Adrenal gland (tissue), 9 donors: ENCODE measurements at regions not wholly inside any gene's neighbourhood (a gene's known extent, or its start where the extent isn't known, plus 50 kb on each side); places are given as distances from the start of the nearest gene placed in this dataset.

Source experiments
- DNase-seq, 7 donors: peaks; one replicate each; pipeline ENCODE4 v3.0.0-alpha.2; 2019 to 2020
- H3K27ac ChIP-seq, 5 donors: fragments of 200-600 bp; sonication (generic) in 4 of 5; 1 replicate in 3 of 5; 2 replicates in 2 of 5; pipeline versions ENCODE4 v1.5.1 to v1.8.0; 2016 to 2020; ENCODE audit warnings: mild to moderate bottlenecking in 1 of 5
- H3K27me3 ChIP-seq: fragments of 200-600 bp; 2 replicates; pipeline ENCODE4 v1.8.0; 2021
- H3K36me3 ChIP-seq, 2 donors: fragments of 200-600 bp; replicated peaks in 1 of 2; 1 replicate in 1 of 2; 2 replicates in 1 of 2; pipeline versions ENCODE4 v1.5.1 to v1.8.0; 2018 to 2022
- H3K4me1 ChIP-seq, 2 donors: fragments of 200-600 bp; replicated peaks in 1 of 2; 1 replicate in 1 of 2; 2 replicates in 1 of 2; pipeline versions ENCODE4 v1.5.1 to v1.8.0; 2018 to 2021
- H3K4me3 ChIP-seq, 4 donors: fragments of 200-600 bp; sonication (generic) in 3 of 4; one replicate each; pipeline ENCODE4 v1.5.1; 2016 to 2018
- H3K9me3 ChIP-seq, 3 donors: fragments of 200-600 bp; sonication (generic) in 1 of 3; replicated peaks in 1 of 3; 1 replicate in 2 of 3; 2 replicates in 1 of 3; pipeline versions ENCODE4 v1.5.1 to v1.8.0; 2016 to 2021
- POLR2A ChIP-seq, 2 donors: fragments of 450-650 bp; IDR thresholded peaks; one replicate each; pipeline ENCODE4 v1.6.1; 2017; ENCODE audit warnings: antibody characterized with exemption in 2 of 2, mild to moderate bottlenecking in 2 of 2, moderate library complexity in 1 of 2
- WGBS, 4 donors: extraction: QIAGEN DNeasy Blood & Tissue Kit in 2 of 4; methylation state at CpG; one replicate each; pipeline versions ENCODE4 v1.1.5 to v1.1.7; 2013 to 2017; 5-methylcytosine and 5-hydroxymethylcytosine counted together
- intact Hi-C, 2 donors: fragments of 100-400 bp; cut with DNase I; formaldehyde crosslinking; loops; one replicate each; pipeline versions ENCODE4 v1.14.1 to v1.15.0; 2022 to 2023
- TF ChIP-seq, protein P1 (sequence below), 6 experiments: fragments of 450-650 bp in 4 of 6; fragments of 200-600 bp in 2 of 6; sonication (generic) in 1 of 6; IDR thresholded peaks; 1 replicate in 5 of 6; 2 replicates in 1 of 6; pipeline versions ENCODE4 v1.5.1 to v1.8.0; 2016 to 2021; ENCODE audit warnings: antibody characterized with exemption in 6 of 6, mild to moderate bottlenecking in 2 of 6, moderate library complexity in 1 of 6
- donor health status: healthy with polysubstance abuse.
- donor health status: Bipolar disorder and iron deficiency.
- donor health status: DM: yes; HTN: yes; CAD: no.
- donor health status: DM: no; HTN: no; CAD: no.
- donor health status: DM: no; HTN: no; CAD: no.

DNA sequence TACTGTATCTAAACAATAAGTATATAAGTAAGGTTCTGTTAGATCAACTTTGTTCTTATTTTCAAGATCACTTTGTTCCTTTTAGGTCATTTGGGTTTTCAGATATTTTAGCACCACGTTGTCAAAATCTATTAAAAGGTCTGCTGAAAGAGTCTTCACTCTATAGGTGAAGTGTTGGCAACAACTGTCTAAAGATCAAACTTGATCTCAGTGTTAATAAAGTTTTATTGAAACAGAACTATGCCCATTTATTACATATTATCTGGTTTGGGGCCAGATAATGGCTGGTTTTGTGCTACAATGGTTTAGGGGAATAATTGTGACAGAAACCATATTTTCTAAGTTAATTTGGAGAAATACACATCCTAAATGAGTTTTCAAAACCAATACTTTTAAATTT lies 478.9 kb upstream of the GRM3 start:
- DNase-seq, result no peak
- WGBS, 4 donors, result 81 to 88% (median 85%) methylated on average over 1 of the region's 1 CpG
- Histone ChIP-seq H3K4me1 (no peaks in the 10 kb centered on the region), H3K9me3 (no peaks in the 10 kb centered on the region), H3K27ac (no peak overlapping the region), H3K27me3 (no peaks in the 10 kb centered on the region), H3K36me3 (no peaks in the 10 kb centered on the region), H3K4me3 (no peak overlapping the region)
- TF ChIP-seq, protein P1, sequence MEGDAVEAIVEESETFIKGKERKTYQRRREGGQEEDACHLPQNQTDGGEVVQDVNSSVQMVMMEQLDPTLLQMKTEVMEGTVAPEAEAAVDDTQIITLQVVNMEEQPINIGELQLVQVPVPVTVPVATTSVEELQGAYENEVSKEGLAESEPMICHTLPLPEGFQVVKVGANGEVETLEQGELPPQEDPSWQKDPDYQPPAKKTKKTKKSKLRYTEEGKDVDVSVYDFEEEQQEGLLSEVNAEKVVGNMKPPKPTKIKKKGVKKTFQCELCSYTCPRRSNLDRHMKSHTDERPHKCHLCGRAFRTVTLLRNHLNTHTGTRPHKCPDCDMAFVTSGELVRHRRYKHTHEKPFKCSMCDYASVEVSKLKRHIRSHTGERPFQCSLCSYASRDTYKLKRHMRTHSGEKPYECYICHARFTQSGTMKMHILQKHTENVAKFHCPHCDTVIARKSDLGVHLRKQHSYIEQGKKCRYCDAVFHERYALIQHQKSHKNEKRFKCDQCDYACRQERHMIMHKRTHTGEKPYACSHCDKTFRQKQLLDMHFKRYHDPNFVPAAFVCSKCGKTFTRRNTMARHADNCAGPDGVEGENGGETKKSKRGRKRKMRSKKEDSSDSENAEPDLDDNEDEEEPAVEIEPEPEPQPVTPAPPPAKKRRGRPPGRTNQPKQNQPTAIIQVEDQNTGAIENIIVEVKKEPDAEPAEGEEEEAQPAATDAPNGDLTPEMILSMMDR (IDR thresholded peaks at IDR 0.05), result no peak
- TF ChIP-seq POLR2A (IDR thresholded peaks at IDR 0.05), result no peak
- intact Hi-C loops, result no loop called here

GRCh38 chr7:86158111-86158510 lies 485.6 kb upstream of the GRM3 start:
- H3K36me3 ChIP-seq, result no peaks in the 10 kb centered on the region
- no peak overlapping the region for H3K4me3 ChIP-seq
- H3K9me3 ChIP-seq, result no peaks in the 10 kb centered on the region
- no peaks in the 10 kb centered on the region for H3K27me3 ChIP-seq
- no peaks in the 10 kb centered on the region for H3K4me1 ChIP-seq
- WGBS, 4 donors, result 89 to 96% (median 91%) methylated on average over 3 to 4 of the region's 4 CpGs
- intact Hi-C loops, result no loop called here
- no peak for TF ChIP-seq POLR2A (IDR thresholded peaks at IDR 0.05)
- TF ChIP-seq, protein P1 (IDR thresholded peaks at IDR 0.05), result no peak
- no peak overlapping the region for H3K27ac ChIP-seq
- DNase-seq, result no peak

DNA sequence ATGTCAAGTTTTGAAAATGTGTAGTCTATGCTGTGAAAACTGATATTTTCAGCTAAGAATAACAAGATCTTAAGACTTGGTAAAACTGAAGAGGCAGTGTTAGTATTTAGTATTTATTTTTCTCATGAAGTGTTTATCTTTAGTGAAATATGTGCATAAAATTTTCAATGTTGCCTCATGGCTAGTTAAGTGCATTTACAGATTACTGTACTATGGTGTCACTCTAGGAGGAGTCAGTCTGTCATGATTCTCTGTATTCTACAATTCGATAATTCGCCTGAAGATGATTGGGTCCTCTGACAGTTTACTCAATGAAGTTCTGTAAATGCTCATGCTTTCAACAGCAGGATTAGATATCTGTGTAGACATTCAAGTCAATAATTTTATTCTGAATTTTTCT lies 488.1 kb upstream of the GRM3 start:
- Histone ChIP-seq H3K27me3 (no peaks in the 10 kb centered on the region), H3K4me1 (no peaks in the 10 kb centered on the region), H3K4me3 (no peak overlapping the region), H3K27ac (no peak overlapping the region), H3K9me3 (no peaks in the 10 kb centered on the region), H3K36me3 (no peaks in the 10 kb centered on the region)
- 81 to 93% (median 83%) methylated on average over 2 of the region's 2 CpGs for WGBS, 4 donors
- no peak for TF ChIP-seq POLR2A (IDR thresholded peaks at IDR 0.05)
- TF ChIP-seq, protein P1 (IDR thresholded peaks at IDR 0.05), result no peak
- intact Hi-C loops, result no loop called here
- DNase-seq, result no peak

- Histone ChIP-seq H3K36me3 (no peaks in the 10 kb centered on the region), H3K27ac (no peak overlapping the region), H3K27me3 (no peaks in the 10 kb centered on the region), H3K9me3 (no peaks in the 10 kb centered on the region), H3K4me3 (no peak overlapping the region), H3K4me1 (no peaks in the 10 kb centered on the region)
- TF ChIP-seq, protein P1 (IDR thresholded peaks at IDR 0.05), result no peak
- no peak for TF ChIP-seq POLR2A (IDR thresholded peaks at IDR 0.05)
- 57 to 71% (median 70%) methylated on average over 2 of the region's 2 CpGs for WGBS, 4 donors
- DNase-seq, result no peak
- intact Hi-C loops, result no loop called here
Measured at GRCh38 chr7:86152926-86153325, 490.8 kb upstream of the GRM3 start.
